ENCODE measurements at regions not wholly inside any gene's neighbourhood (a gene's known extent, or its start where the extent isn't known, plus 50 kb on each side); places are given as distances from the start of the nearest gene placed in this dataset.

DNA sequence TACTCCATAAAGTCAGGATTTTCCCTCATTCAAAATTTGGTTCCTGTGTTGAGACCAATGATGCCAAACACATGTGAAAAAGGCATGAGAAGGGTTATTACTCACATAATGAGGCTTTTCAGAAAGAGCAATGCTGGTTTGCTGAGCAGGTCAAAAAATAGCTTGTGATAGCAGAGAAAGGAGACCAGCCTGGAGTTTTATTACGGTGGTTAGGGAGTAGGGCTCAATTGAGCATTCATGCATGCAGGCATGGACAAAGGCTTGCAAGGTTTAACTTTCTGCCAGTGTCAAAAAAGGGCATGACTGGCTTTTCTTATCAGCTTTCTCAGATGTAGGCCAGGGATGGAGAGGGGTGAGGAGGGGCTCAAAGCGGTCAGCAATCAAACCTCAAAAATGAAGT lies 628.3 kb downstream of the DNAH5 start:
- no peak for TF ChIP-seq POLR2A (IDR thresholded peaks at IDR 0.05)
- TF ChIP-seq, protein P1, sequence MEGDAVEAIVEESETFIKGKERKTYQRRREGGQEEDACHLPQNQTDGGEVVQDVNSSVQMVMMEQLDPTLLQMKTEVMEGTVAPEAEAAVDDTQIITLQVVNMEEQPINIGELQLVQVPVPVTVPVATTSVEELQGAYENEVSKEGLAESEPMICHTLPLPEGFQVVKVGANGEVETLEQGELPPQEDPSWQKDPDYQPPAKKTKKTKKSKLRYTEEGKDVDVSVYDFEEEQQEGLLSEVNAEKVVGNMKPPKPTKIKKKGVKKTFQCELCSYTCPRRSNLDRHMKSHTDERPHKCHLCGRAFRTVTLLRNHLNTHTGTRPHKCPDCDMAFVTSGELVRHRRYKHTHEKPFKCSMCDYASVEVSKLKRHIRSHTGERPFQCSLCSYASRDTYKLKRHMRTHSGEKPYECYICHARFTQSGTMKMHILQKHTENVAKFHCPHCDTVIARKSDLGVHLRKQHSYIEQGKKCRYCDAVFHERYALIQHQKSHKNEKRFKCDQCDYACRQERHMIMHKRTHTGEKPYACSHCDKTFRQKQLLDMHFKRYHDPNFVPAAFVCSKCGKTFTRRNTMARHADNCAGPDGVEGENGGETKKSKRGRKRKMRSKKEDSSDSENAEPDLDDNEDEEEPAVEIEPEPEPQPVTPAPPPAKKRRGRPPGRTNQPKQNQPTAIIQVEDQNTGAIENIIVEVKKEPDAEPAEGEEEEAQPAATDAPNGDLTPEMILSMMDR (IDR thresholded peaks at IDR 0.05), result no peak

Data from breast epithelium (tissue), 3 donors.